GM13976 (cell line): ENCODE measurements at regions not wholly inside any gene's neighbourhood (a gene's known extent, or its start where the extent isn't known, plus 50 kb on each side); places are given as distances from the start of the nearest gene placed in this dataset.

ENCODE experiments used
- DNase-seq: peaks from one replicate; pipeline ENCODE4 v3.0.0; 2012; ENCODE audit warnings: low spot score
- CTCF ChIP-seq: IDR thresholded peaks from 2 replicates; pipeline ENCODE4 v1.5.1; 2012; ENCODE audit warnings: borderline replicate concordance, mild to moderate bottlenecking; ENCODE audit not compliant: insufficient read depth; ENCODE audit errors: extremely low read depth, missing control alignments, control extremely low read depth
- in situ Hi-C: fragments of 300-500 bp; cut with MboI; formaldehyde crosslinking; loops from one replicate; pipeline ENCODE4 v1.12.0; 2022; ENCODE audit warnings: low sequenced_read_pairs, mixed read lengths, inconsistent platforms; ENCODE audit not compliant: unreplicated experiment

- no peak for TF ChIP-seq CTCF
- no peak for DNase-seq
- in situ Hi-C loops: no loop called here
These were observed 158.5 kb downstream of the C9orf50 start for GRCh38 chr9:129462360-129462759.

GRCh38 chr9:129460323-129461261 is 160.3 kb downstream of the C9orf50 start:
- peak; percentile 33 for TF ChIP-seq CTCF
- in situ Hi-C loops: no loop called here

DNA sequence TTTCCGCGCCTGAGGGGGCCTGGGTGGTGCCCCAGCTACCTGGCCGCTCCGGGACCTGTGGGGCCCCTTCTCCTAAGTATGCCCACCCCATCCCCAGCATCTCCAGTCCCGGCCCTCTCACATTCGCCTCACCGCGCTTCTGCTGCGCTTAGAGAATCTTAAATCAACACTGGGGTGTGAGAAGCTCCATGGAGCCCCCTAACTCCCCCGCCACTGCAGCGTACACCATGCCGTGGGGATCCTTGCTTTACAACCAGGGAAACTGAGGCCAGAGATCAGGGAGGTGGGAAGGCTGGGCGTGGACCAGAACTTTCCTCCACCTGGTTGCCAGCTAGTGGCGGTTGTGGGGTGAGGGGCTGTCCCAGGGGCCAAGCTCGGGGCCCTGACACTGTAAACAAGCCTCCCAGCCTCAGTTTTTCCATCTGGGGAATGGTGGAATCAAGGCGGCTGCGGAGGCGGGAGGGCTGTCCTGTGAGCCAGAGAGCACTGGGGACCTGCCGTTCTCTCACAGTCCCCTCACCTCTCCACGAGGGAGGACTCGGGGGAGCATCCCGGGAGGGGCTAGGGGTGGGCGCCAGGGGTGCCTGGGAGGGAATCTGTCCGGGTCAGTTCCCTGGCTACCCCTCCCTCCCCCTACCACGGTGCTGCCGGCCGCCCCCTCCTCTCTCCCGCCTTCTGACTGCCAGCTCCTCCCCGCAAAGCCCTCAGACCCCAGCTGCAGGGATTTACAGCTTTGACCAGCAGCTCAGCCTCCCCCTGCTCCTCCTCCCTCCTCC is 161.2 kb downstream of the C9orf50 start:
- in situ Hi-C loops: no loop called here
- TF ChIP-seq CTCF: no peak
- peak; percentile 74 for DNase-seq

More at GRCh38 chr9:129460323-129461261, 160.3 kb downstream of the C9orf50 start:
- DNase-seq: peak; percentile 98

GRCh38 chr9:129458663-129459546 is 162.0 kb downstream of the C9orf50 start:
- in situ Hi-C loops: no loop called here
- no peak for TF ChIP-seq CTCF
- no peak for DNase-seq

DNA sequence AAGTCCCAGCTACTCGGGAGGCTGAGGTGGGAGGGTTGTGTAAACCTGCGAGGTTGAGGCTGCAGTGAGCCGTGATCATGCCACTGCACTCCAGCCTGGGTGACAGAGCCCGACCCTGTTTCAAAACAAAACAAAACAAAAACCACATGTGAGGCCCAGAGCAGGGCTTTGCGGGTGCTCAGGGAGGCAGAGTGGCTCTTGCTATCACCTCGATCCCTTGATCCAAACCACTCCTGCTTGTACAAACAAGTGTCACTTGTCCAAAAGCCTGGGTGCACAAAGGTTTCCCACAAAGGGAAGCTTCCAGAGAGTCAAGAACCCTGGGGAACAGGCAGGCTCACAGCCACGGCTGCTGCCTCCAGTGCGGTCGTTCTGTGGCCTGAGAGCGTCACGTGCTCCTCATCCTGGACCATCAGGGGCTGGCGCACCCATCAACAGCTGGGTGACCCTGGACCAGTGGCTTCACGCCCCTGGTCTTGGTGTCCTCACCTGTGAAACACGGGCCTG is 162.7 kb downstream of the C9orf50 start:
- peak; percentile 63 for DNase-seq
- in situ Hi-C loops: no loop called here
- no peak for TF ChIP-seq CTCF

GRCh38 chr9:129457325-129457779 is 163.5 kb downstream of the C9orf50 start:
- in situ Hi-C loops: no loop called here
- TF ChIP-seq CTCF: no peak
- no peak for DNase-seq
